GM21529 (cell line): ENCODE measurements at regions not wholly inside any gene's neighbourhood (a gene's known extent, or its start where the extent isn't known, plus 50 kb on each side); places are given as distances from the start of the nearest gene placed in this dataset.

Experiments used
- ATAC-seq: cut with Tn5 transposase; IDR thresholded peaks from one replicate; pipeline ENCODE4 v1.9.1; 2021; ENCODE audit not compliant: unreplicated experiment

DNA sequence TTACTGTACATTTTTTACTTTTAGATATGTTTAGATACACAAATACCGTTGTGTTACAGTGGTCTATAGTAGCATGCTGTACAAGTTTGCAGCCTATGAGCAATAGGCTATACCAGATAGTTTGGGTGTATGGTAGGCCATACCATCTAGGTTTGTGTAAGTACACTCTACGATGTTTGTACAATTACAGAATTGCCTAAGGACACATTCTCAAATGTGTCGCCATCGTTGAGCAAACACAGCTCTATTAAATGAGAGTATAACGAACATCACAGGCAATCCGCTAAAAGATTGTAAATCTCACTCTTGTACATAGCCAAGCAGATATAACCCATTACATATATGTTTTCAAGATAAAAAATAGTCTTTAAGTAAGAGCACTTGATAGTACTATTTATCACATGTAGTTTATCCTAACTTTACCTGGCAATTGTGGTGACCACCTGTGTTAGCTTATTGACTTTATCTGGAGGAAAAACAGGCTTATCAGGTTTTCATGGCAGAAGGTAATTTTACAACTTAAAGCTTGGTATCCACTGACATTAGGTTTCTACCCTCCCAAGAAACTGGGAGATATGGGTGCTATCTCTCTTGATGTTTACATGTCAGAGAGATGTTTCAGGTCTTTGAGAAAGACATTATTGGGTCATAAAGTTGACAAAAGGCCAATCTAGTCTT lies 898.7 kb downstream of the NSUN3 start:
- ATAC-seq: no peak

GRCh38 chr3:94965867-94966475 lies 903.1 kb downstream of the NSUN3 start:
- no peak for ATAC-seq

DNA sequence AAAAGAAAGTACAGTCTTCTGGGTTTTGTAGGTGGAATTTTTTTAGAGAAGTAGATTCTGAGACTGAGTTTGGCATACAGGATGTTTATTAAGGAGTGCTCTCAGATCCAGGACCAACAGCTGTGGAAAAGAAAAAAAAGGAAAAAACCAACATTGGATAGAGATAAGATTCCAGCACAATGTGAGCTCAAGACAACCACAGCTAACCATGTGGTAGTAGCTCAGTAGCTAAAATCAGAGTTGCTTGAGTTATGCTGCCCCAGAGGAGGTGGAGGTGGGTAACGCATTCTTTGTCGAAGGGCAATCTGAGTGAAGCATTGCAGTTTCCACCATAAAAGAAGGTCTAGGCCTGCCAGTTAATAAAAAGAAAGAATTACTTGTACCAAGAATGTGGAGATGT lies 904.3 kb downstream of the NSUN3 start:
- no peak for ATAC-seq

GRCh38 chr3:94968519-94968918 lies 905.7 kb downstream of the NSUN3 start:
- ATAC-seq: no peak

DNA sequence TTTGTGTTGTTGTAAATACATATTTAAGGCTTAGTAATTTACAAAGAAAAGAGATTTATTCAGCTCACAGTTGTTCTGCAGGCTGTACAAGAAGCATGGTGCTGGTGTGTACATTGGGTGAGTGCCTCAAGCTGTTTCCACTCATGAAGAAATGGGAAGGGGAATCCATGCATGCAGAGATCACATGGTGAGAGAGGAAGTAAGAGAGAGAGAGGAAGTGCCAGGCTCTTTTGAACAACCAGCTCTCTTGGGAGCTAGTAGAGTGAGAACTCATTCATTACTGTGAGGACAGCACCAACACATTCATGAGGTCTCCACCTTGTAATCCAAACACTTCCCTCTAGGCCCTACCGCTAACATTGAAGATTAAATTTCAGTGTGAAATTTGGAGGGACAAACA lies 909.2 kb downstream of the NSUN3 start:
- ATAC-seq: no peak

DNA sequence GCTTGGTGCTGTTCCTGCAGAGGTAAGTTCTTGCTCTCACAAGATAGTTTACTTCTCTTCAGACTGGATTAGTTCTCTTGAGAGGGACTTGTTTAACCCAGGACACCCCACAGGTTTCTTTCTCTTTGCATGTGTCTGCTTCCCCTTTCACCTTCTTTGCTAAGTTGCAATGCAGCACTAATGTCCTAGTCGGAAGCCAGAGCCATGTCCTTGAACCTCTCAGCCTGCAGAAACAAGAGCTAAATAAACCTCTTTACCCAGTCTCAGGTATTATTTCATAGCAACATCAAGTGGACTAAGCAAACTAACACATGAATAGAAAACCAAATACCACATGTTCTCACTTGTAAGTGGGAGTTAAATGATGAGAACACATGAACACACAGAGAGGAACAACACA lies 915.2 kb downstream of the NSUN3 start:
- no peak for ATAC-seq

- no peak for ATAC-seq
Observed at GRCh38 chr3:94985778-94986177, 922.9 kb downstream of the NSUN3 start.

GRCh38 chr3:94990952-94991705 lies 928.3 kb downstream of the NSUN3 start:
- no peak for ATAC-seq

DNA sequence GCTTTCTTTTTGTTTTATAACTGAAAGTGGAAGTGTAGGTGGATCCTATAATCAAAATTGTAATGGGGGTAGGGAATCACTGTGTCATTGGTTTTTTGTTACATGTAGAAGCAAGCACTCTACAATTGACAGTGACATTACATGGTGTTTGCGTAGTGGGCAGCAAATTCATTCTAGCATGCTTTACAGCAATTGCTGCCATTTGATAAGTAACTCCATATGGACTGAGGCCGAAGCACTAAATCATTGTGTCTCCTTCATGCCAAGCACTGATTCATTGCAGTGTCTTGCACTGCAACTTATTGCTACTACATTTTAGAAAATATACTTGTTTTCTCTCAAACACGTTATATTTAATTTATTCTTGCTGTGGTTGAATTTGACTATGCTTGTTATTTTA lies 933.9 kb downstream of the NSUN3 start:
- no peak for ATAC-seq

GRCh38 chr3:95002438-95003046 lies 939.7 kb downstream of the NSUN3 start:
- ATAC-seq: no peak

DNA sequence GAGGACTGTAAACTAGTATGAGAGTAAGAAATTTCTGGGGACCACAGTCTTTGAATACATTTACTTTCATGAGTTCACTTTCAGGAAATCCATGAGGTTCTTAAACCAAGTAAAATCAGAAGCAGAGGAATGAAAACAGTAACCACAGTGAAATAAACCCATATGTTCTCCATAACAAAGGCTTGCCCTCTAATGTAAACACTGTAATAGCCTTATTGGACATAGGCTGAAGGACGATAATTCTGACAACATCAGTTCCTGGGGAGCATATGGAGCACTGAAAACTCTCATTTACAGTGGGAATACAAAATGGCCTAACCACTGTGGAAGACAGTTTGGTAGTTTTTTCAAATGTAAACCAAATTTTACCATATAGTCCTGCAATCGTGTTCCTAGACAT lies 965.8 kb downstream of the NSUN3 start:
- ATAC-seq: no peak

DNA sequence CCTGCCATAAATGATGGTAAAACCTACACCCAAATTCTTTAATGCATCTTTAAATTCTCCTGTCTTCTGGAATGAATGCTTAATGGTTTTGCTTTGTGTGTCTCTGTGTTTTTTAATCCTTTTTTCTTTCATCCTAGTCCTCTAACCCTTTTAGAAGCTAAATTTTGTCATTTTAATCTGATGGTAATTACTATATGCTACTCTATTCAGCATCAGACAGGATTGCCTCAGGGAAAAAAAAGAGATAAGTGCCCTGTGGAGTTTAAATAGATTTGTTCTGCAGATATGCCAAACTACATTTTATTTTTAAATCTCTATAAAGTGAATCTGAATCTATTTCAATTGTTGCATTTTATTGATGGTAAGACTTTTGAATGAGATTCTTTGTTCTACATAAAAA lies 966.8 kb downstream of the NSUN3 start:
- no peak for ATAC-seq

- no peak for ATAC-seq
Observed at GRCh38 chr3:95036526-95037021, 973.7 kb downstream of the NSUN3 start.

GRCh38 chr3:95037097-95037496 lies 974.2 kb downstream of the NSUN3 start:
- no peak for ATAC-seq

- no peak for ATAC-seq
Observed at GRCh38 chr3:95037927-95038326, 975.1 kb downstream of the NSUN3 start.

DNA sequence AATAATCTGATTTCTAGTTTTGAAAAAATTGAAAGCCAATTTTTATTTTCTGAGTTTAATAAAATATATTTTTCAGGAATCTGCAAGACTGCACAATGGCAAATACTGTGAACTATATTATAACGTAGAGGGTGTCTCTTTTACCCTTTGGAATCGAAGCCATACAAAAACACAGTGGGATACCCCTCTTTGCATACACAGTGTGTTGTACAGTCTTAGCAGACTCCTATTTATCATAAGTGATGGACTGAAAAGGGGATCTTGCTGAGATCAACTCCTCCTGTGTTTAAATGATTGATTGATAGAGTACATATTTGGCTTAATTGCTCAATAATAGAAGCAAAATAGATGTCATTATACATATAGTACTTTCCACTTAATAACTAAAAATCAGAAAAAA lies 981.2 kb downstream of the NSUN3 start:
- ATAC-seq: no peak

- no peak for ATAC-seq
Observed at GRCh38 chr3:95048564-95048963, 985.7 kb downstream of the NSUN3 start.

DNA sequence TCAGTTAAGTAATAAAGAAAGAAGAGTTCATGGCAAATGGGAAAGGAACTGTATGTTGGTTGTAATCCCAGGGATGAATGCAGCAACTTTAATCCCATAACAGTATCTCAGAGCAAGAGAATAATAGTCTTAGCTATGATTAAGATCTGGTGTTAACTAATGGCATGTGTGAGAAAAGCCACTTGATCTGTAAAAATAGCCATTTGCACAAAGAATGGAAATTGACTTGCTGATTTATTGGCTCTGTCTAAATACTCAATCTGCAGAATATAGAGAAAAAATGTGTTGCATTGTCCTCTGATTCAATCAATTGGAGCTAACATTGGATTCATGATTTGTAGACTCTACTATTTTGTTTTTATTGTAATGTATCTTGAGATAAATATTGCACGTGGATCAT lies 987.0 kb downstream of the NSUN3 start:
- ATAC-seq: no peak

- no peak for ATAC-seq
Observed at GRCh38 chr3:95055288-95055687, 992.4 kb downstream of the NSUN3 start.

DNA sequence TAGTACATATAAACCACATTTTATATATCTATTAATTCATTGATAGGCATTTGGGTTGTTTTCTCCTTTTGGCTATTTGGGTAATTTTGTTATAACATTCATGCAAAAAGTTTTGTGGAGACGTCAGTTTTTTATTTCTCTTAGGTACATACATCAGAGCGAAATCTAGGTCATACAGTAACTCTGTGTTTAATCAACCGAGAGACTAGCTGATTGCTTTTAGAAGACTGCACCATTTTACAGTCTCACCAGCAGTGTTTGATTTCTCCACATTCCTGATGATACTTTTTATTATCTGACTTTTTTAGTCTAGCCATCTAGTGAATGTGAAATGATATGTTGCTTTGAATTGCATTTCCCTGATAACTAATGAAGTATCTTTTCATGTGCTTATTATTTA lies 1019.3 kb downstream of the NSUN3 start:
- no peak for ATAC-seq

DNA sequence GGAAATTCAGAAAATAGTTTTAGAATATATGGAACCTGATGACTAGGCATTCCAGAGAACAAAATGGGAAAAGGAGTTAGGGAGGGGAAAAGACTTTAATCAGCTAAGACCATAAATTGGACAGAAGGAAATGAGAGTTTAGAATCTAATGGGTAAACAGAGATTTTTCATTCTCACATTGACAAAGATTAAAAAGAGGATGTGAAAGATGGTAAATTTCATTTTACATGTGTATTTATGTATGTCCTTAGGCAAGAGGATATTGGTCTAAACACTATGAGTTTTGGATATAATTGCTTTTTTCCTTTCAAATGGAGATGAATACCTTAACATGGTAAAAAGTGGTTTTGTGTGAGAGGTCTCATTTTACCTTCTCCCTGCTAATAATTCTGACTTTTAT lies 1021.9 kb downstream of the NSUN3 start:
- ATAC-seq: no peak

GRCh38 chr3:95088464-95088863 lies 1025.6 kb downstream of the NSUN3 start:
- no peak for ATAC-seq
